SK-N-SH treated with all-trans-retinoic acid at 6 μM for 48 hours (cell line): ENCODE measurements at regions not wholly inside any gene's neighbourhood (a gene's known extent, or its start where the extent isn't known, plus 50 kb on each side); places are given as distances from the start of the nearest gene placed in this dataset.

ENCODE experiments used
- ATAC-seq: fragments of 200-7000 bp; cut with Tn5 transposase; 3 replicates; pipeline ENCODE4 v1.9.1; 2020; ENCODE audit warnings: mild to moderate bottlenecking, moderate library complexity
- ARNTL ChIP-seq: fragments of 450-650 bp; formaldehyde crosslinking; IDR thresholded peaks from 2 replicates; pipeline ENCODE4 v1.5.0; 2020; ENCODE audit warnings: low read depth, mild to moderate bottlenecking, moderate library complexity, borderline replicate concordance
- BACH2 ChIP-seq: fragments of 250-450 bp; sonication (Bioruptor Pico); IDR thresholded peaks from 2 replicates; pipeline ENCODE4 v1.9.0; 2021; ENCODE audit warnings: mild to moderate bottlenecking, borderline replicate concordance
- CSDC2 ChIP-seq: fragments of 250-450 bp; sonication (Bioruptor Pico); IDR thresholded peaks from 2 replicates; pipeline ENCODE4 v1.5.0; 2020; ENCODE audit warnings: mild to moderate bottlenecking, moderate library complexity
- CSRNP3 ChIP-seq: fragments of 250-450 bp; sonication (Bioruptor Pico); IDR thresholded peaks from 2 replicates; pipeline ENCODE4 v1.5.1; 2021; ENCODE audit warnings: mild to moderate bottlenecking, moderate library complexity
- ESRRG ChIP-seq: fragments of 250-450 bp; sonication (Bioruptor Pico); IDR thresholded peaks from 2 replicates; pipeline ENCODE4 v1.6.1; 2021; ENCODE audit warnings: mild to moderate bottlenecking
- GLIS3 ChIP-seq: fragments of 250-450 bp; sonication (Bioruptor Pico); IDR thresholded peaks from 2 replicates; pipeline ENCODE4 v1.5.0; 2020; ENCODE audit warnings: mild to moderate bottlenecking, moderate library complexity
- ISL1 ChIP-seq: fragments of 250-450 bp; sonication (Bioruptor Pico); IDR thresholded peaks from 2 replicates; pipeline ENCODE4 v2.1.2; 2022; ENCODE audit warnings: mild to moderate bottlenecking, moderate library complexity
- OSR1 ChIP-seq: fragments of 250-450 bp; sonication (Bioruptor Pico); IDR thresholded peaks from 2 replicates; pipeline ENCODE4 v1.8.0; 2022; ENCODE audit warnings: moderate library complexity, mild to moderate bottlenecking, inconsistent platforms
- PPARA ChIP-seq: fragments of 250-450 bp; sonication (Bioruptor Pico); IDR thresholded peaks from 2 replicates; pipeline ENCODE4 v1.5.0; 2020; ENCODE audit warnings: mild to moderate bottlenecking, borderline replicate concordance
- RARB ChIP-seq: fragments of 250-450 bp; sonication (Bioruptor Pico); IDR thresholded peaks from 2 replicates; pipeline ENCODE4 v1.8.0; 2021; ENCODE audit warnings: mild to moderate bottlenecking, moderate library complexity
- SNAI2 ChIP-seq: fragments of 250-450 bp; sonication (Bioruptor Pico); IDR thresholded peaks from 2 replicates; pipeline ENCODE4 v1.5.0; 2020; ENCODE audit warnings: mild to moderate bottlenecking, moderate library complexity
- ZC3H10 ChIP-seq: fragments of 250-450 bp; sonication (Bioruptor Pico); IDR thresholded peaks from 2 replicates; pipeline ENCODE4 v1.5.1; 2021; ENCODE audit warnings: mild to moderate bottlenecking, moderate library complexity
- ZFP3 ChIP-seq: fragments of 250-450 bp; sonication (Bioruptor Pico); IDR thresholded peaks from 2 replicates; pipeline ENCODE4 v1.5.0; 2020; ENCODE audit warnings: mild to moderate bottlenecking, moderate library complexity
- ZFP30 ChIP-seq: fragments of 450-650 bp; formaldehyde crosslinking; IDR thresholded peaks from 2 replicates; pipeline ENCODE4 v1.5.0; 2022; ENCODE audit warnings: mild to moderate bottlenecking, moderate library complexity
- ZNF565 ChIP-seq: fragments of 450-650 bp; formaldehyde crosslinking; conservative IDR thresholded peaks from 2 replicates; pipeline ENCODE4 v1.5.0; 2020; ENCODE audit warnings: low read depth, mild to moderate bottlenecking, moderate library complexity
- ZNF70 ChIP-seq: fragments of 450-650 bp; formaldehyde crosslinking; IDR thresholded peaks from 2 replicates; pipeline ENCODE4 v1.5.0; 2020; ENCODE audit warnings: mild to moderate bottlenecking, moderate library complexity
- ZNF8 ChIP-seq: fragments of 450-650 bp; formaldehyde crosslinking; IDR thresholded peaks from 2 replicates; pipeline ENCODE4 v1.5.0; 2020; ENCODE audit warnings: mild to moderate bottlenecking, moderate library complexity
- TF ChIP-seq, protein P1 (sequence below): fragments of 250-450 bp; sonication (Bioruptor Pico); IDR thresholded peaks from 2 replicates; pipeline ENCODE4 v1.8.0; 2020; ENCODE audit warnings: mild to moderate bottlenecking, moderate library complexity, borderline replicate concordance
- TF ChIP-seq, protein P2 (sequence below): fragments of 250-450 bp; sonication (Bioruptor Pico); IDR thresholded peaks from 2 replicates; pipeline ENCODE4 v1.5.1; 2020; ENCODE audit warnings: low read depth, mild to moderate bottlenecking, moderate library complexity
- TF ChIP-seq, protein P3 (sequence below): fragments of 250-450 bp; sonication (Bioruptor Pico); IDR thresholded peaks from 2 replicates; pipeline ENCODE4 v1.5.0; 2020; ENCODE audit warnings: mild to moderate bottlenecking, moderate library complexity

- TF ChIP-seq, protein P1, sequence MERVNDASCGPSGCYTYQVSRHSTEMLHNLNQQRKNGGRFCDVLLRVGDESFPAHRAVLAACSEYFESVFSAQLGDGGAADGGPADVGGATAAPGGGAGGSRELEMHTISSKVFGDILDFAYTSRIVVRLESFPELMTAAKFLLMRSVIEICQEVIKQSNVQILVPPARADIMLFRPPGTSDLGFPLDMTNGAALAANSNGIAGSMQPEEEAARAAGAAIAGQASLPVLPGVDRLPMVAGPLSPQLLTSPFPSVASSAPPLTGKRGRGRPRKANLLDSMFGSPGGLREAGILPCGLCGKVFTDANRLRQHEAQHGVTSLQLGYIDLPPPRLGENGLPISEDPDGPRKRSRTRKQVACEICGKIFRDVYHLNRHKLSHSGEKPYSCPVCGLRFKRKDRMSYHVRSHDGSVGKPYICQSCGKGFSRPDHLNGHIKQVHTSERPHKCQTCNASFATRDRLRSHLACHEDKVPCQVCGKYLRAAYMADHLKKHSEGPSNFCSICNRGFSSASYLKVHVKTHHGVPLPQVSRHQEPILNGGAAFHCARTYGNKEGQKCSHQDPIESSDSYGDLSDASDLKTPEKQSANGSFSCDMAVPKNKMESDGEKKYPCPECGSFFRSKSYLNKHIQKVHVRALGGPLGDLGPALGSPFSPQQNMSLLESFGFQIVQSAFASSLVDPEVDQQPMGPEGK = no peak
- TF ChIP-seq, all 23 proteins: peak for 0
These were observed 1488.5 kb upstream of the FLRT2 start (continued) for GRCh38 chr14:84041421-84041820.

- ATAC-seq = no peak
- TF ChIP-seq SNAI2 = no peak
- TF ChIP-seq, all 23 proteins: peak for 0
These were observed 1487.0 kb upstream of the FLRT2 start for GRCh38 chr14:84042992-84043391.

DNA sequence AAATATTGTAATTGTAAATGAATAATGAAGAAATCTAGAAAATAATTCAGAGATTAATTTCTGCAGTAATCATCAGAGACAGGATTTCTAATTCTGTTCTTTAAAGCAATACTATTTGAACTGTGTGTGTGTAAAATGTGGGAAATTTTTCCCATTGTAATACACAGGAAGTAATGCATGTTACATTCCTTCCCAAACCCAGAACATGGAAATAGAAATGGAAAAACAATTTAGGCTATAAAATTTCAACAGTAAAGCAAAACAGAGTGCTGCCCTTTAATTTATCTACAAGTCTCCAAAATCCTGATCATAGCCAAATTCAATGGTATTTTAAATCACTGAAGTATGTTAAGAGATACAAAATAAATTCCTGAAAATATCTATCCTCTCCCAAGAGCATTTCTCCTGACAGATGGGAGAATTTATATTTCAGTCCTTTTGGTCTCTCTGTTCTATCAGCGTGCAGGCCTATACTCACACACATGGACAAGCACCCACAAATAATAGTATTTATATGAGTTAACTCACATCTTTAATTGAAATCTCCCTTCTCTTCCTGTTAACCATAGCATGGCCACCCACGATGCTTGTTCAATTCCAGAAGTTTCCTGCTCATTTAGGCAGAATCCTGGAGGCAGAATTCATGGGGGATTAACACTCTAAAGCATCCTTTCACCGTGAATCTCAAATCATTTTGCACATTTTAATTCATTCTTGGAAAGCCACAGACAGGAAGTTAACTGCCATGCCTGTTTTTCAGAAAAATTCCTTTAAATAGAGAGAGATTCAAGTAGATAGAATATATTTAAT, 1465.4 kb upstream of the FLRT2 start:
- no peak for TF ChIP-seq CSDC2 (CRISPR knock-in tag)
- TF ChIP-seq, protein P1 = no peak
- TF ChIP-seq ZNF8 (CRISPR knock-in tag) = no peak
- no peak for TF ChIP-seq ZC3H10 (CRISPR knock-in tag)
- TF ChIP-seq RARB (CRISPR knock-in tag) = no peak
- no peak for TF ChIP-seq SNAI2
- TF ChIP-seq GLIS3 (CRISPR knock-in tag) = no peak
- TF ChIP-seq BACH2 (CRISPR knock-in tag) = no peak
- TF ChIP-seq, protein P2, sequence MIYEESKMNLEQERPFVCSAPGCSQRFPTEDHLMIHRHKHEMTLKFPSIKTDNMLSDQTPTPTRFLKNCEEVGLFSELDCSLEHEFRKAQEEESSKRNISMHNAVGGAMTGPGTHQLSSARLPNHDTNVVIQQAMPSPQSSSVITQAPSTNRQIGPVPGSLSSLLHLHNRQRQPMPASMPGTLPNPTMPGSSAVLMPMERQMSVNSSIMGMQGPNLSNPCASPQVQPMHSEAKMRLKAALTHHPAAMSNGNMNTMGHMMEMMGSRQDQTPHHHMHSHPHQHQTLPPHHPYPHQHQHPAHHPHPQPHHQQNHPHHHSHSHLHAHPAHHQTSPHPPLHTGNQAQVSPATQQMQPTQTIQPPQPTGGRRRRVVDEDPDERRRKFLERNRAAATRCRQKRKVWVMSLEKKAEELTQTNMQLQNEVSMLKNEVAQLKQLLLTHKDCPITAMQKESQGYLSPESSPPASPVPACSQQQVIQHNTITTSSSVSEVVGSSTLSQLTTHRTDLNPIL (CRISPR knock-in tag) = no peak
- no peak for TF ChIP-seq PPARA (CRISPR knock-in tag)
- TF ChIP-seq ESRRG (CRISPR knock-in tag) = no peak
- ATAC-seq = no peak

DNA sequence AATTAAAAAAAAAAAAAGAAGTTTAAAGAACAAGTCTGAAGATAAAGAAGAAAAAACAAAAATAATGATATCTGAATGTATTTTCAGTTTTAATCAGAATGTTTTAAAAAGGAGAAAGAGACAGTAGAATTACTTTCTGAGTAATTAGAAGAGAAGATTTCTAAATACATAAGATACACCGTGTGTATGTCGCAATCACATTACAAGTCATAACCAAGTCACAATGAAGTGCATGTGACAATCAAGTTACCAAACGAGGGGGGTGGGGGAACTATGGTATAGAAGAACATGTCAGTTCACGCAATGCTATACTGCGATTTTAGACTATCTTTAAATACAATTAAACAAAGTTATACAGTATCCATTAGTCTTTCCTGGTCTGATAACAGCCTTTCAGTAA, 1464.1 kb upstream of the FLRT2 start:
- TF ChIP-seq PPARA (CRISPR knock-in tag) (no peak), ARNTL (CRISPR knock-in tag) (no peak), ZFP30 (CRISPR knock-in tag) (no peak), BACH2 (CRISPR knock-in tag) (no peak), CSRNP3 (CRISPR knock-in tag) (no peak), CSDC2 (CRISPR knock-in tag) (no peak), ZNF70 (CRISPR knock-in tag) (no peak), ISL1 (CRISPR knock-in tag) (no peak), OSR1 (CRISPR knock-in tag) (no peak), ZFP3 (no peak), ZNF8 (CRISPR knock-in tag) (no peak), GLIS3 (CRISPR knock-in tag) (no peak), ZNF565 (CRISPR knock-in tag) (no peak), ESRRG (CRISPR knock-in tag) (no peak), RARB (CRISPR knock-in tag) (no peak)
- TF ChIP-seq, protein P3, sequence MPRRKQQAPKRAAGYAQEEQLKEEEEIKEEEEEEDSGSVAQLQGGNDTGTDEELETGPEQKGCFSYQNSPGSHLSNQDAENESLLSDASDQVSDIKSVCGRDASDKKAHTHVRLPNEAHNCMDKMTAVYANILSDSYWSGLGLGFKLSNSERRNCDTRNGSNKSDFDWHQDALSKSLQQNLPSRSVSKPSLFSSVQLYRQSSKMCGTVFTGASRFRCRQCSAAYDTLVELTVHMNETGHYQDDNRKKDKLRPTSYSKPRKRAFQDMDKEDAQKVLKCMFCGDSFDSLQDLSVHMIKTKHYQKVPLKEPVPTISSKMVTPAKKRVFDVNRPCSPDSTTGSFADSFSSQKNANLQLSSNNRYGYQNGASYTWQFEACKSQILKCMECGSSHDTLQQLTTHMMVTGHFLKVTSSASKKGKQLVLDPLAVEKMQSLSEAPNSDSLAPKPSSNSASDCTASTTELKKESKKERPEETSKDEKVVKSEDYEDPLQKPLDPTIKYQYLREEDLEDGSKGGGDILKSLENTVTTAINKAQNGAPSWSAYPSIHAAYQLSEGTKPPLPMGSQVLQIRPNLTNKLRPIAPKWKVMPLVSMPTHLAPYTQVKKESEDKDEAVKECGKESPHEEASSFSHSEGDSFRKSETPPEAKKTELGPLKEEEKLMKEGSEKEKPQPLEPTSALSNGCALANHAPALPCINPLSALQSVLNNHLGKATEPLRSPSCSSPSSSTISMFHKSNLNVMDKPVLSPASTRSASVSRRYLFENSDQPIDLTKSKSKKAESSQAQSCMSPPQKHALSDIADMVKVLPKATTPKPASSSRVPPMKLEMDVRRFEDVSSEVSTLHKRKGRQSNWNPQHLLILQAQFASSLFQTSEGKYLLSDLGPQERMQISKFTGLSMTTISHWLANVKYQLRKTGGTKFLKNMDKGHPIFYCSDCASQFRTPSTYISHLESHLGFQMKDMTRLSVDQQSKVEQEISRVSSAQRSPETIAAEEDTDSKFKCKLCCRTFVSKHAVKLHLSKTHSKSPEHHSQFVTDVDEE (CRISPR knock-in tag) = no peak
- TF ChIP-seq, protein P2 (CRISPR knock-in tag) = no peak
- no peak for ATAC-seq
